H1 (cell line): ENCODE measurements at regions not wholly inside any gene's neighbourhood (a gene's known extent, or its start where the extent isn't known, plus 50 kb on each side); places are given as distances from the start of the nearest gene placed in this dataset.

ENCODE experiments used
- CTCF ChIA-PET: fragments of 300-600 bp; sonication (Branson Sonifier 250); formaldehyde crosslinking; loops from one replicate; lab custom pipeline; 2021; ENCODE audit not compliant: partially characterized antibody; lab: Charles Lee
- POLR2A ChIA-PET: fragments of 300-600 bp; sonication (Branson Sonifier 250); formaldehyde crosslinking; loops from one replicate; lab custom pipeline; 2021; ENCODE audit warnings: inconsistent platforms; ENCODE audit not compliant: partially characterized antibody; lab: Charles Lee
- DNase-seq, 2 experiments: peaks; one replicate each; pipeline versions ENCODE4 v3.0.0 to v3.0.0-alpha.2; 2010 to 2022; ENCODE audit warnings: low spot score in 2 of 2, low read depth in 1 of 2, mixed read lengths in 1 of 2
- FAIRE-seq: peaks from 2 replicates; lab custom pipeline; 2011; peaks lifted over from hg19 to GRCh38; lab: Jason Lieb, UNC
- H2AFZ ChIP-seq: 2 replicates; pipeline ENCODE4 v1.8.1; 2012; ENCODE audit warnings: low read length, inconsistent platforms
- H2AK5ac ChIP-seq: 2 replicates; pipeline ENCODE4 v1.6.1; 2013; ENCODE audit warnings: low read depth, low read length
- H2BK120ac ChIP-seq: replicated peaks from 2 replicates; pipeline ENCODE3; 2013; ENCODE audit warnings: low read depth, low read length, inconsistent platforms
- H2BK12ac ChIP-seq: 2 replicates; pipeline ENCODE4 v1.6.1; 2013; ENCODE audit warnings: low read depth, low read length
- H2BK15ac ChIP-seq: 2 replicates; pipeline ENCODE4 v1.6.1; 2013; ENCODE audit warnings: low read length
- H2BK20ac ChIP-seq: 2 replicates; pipeline ENCODE4 v1.6.1; 2013; ENCODE audit warnings: low read length
- H2BK5ac ChIP-seq: 2 replicates; pipeline ENCODE4 v1.6.1; 2013; ENCODE audit warnings: low read depth, low read length
- H3K14ac ChIP-seq: 2 replicates; pipeline ENCODE4 v1.6.1; 2013; ENCODE audit warnings: inconsistent platforms; ENCODE audit not compliant: insufficient read length
- H3K18ac ChIP-seq: 2 replicates; pipeline ENCODE4 v1.6.1; 2013; ENCODE audit warnings: low read length; ENCODE audit errors: extremely low read depth
- H3K23ac ChIP-seq: 2 replicates; pipeline ENCODE4 v1.6.1; 2013; ENCODE audit warnings: inconsistent platforms; ENCODE audit not compliant: insufficient read length
- H3K23me2 ChIP-seq: 2 replicates; pipeline ENCODE4 v1.6.1; 2013; ENCODE audit warnings: low read depth, low read length
- H3K27ac ChIP-seq: 2 replicates; pipeline ENCODE4 v1.6.1; 2011; ENCODE audit warnings: low read depth, low read length, inconsistent platforms
- H3K27me3 ChIP-seq, 4 experiments: replicated peaks in 1 of 4; 1 replicate in 1 of 4; 2 replicates in 3 of 4; pipeline versions ENCODE4 v1.6.1 to v1.8.1; 2011 to 2013; ENCODE audit warnings: low read length in 3 of 4, mild to moderate bottlenecking in 3 of 4, inconsistent platforms in 2 of 4, mixed read lengths in 2 of 4, moderate library complexity in 1 of 4; ENCODE audit not compliant: control insufficient read depth in 3 of 4, insufficient read depth in 3 of 4; ENCODE audit errors: extremely low read depth in 1 of 4
- H3K36me3 ChIP-seq, 4 experiments: 2 replicates each; pipeline versions ENCODE4 v1.6.1 to v1.8.1; 2011 to 2013; ENCODE audit warnings: mild to moderate bottlenecking in 4 of 4, low read length in 3 of 4, moderate library complexity in 2 of 4, control low read depth in 1 of 4, inconsistent platforms in 1 of 4; ENCODE audit not compliant: insufficient read depth in 4 of 4, control insufficient read depth in 2 of 4
- H3K4ac ChIP-seq: replicated peaks from 2 replicates; pipeline ENCODE3; 2013; ENCODE audit warnings: low read length, low read depth, mixed read lengths, inconsistent platforms; ENCODE audit not compliant: insufficient read length
- H3K4me1 ChIP-seq, 4 experiments: replicated peaks in 1 of 4; 1 replicate in 1 of 4; 2 replicates in 3 of 4; pipeline versions ENCODE4 v1.6.1 to v1.8.1; 2011 to 2013; ENCODE audit warnings: low read length in 3 of 4, inconsistent platforms in 2 of 4, mixed read lengths in 1 of 4; ENCODE audit not compliant: insufficient read depth in 4 of 4, control insufficient read depth in 3 of 4
- H3K4me2 ChIP-seq, 2 experiments: 2 replicates each; pipeline versions ENCODE4 v1.6.1 to v1.8.1; 2011 to 2013; ENCODE audit warnings: low read depth in 2 of 2, low read length in 2 of 2, control low read depth in 1 of 2, inconsistent platforms in 1 of 2, mild to moderate bottlenecking in 1 of 2; ENCODE audit not compliant: insufficient read depth in 1 of 2
- H3K4me3 ChIP-seq, 4 experiments: fragments of 200-600, 300-600 bp in 1 of 4; sonication (generic), shearing (Covaris generic), sonication (Bioruptor Twin) in 1 of 4; 2 replicates each; pipeline versions ENCODE4 v1.5.1 to v1.8.1; 2011 to 2016; ENCODE audit warnings: low read length in 4 of 4, low read depth in 3 of 4, control low read depth in 2 of 4, inconsistent platforms in 2 of 4, mild to moderate bottlenecking in 2 of 4, mixed read lengths in 1 of 4, moderate library complexity in 1 of 4; ENCODE audit not compliant: insufficient read depth in 2 of 4; ENCODE audit errors: extremely low read depth in 1 of 4
- H3K56ac ChIP-seq: replicated peaks from 2 replicates; pipeline ENCODE3; 2013; ENCODE audit warnings: low read depth, mild to moderate bottlenecking, mixed read lengths, low read length, inconsistent platforms; ENCODE audit not compliant: insufficient read length
- H3K79me1 ChIP-seq: 2 replicates; pipeline ENCODE4 v1.6.1; 2013; ENCODE audit warnings: low read depth, low read length, control low read depth
- H3K79me2 ChIP-seq, 2 experiments: 2 replicates each; pipeline versions ENCODE4 v1.6.1 to v1.8.1; 2012 to 2013; ENCODE audit warnings: low read length in 2 of 2, mild to moderate bottlenecking in 2 of 2, inconsistent platforms in 1 of 2; ENCODE audit not compliant: insufficient read depth in 2 of 2, control insufficient read depth in 1 of 2
- H3K9ac ChIP-seq, 4 experiments: replicated peaks in 1 of 4; 1 replicate in 1 of 4; 2 replicates in 3 of 4; pipeline versions ENCODE4 v1.6.1 to v1.8.1; 2011 to 2013; ENCODE audit warnings: low read depth in 3 of 4, low read length in 3 of 4, control low read depth in 2 of 4, mild to moderate bottlenecking in 2 of 4, moderate library complexity in 2 of 4, inconsistent platforms in 1 of 4; ENCODE audit errors: extremely low read depth in 1 of 4
- H3K9me3 ChIP-seq, 2 experiments: 2 replicates each; pipeline versions ENCODE4 v1.6.1 to v1.8.1; 2012 to 2013; ENCODE audit warnings: mild to moderate bottlenecking in 2 of 2, moderate library complexity in 2 of 2, control low read depth in 1 of 2, inconsistent platforms in 1 of 2, low read depth in 1 of 2, low read length in 1 of 2, mixed read lengths in 1 of 2; ENCODE audit not compliant: insufficient read depth in 2 of 2
- H4K20me1 ChIP-seq, 2 experiments: replicated peaks in 1 of 2; 2 replicates each; pipeline versions ENCODE3 to v1.8.1; 2011 to 2013; ENCODE audit warnings: inconsistent platforms in 2 of 2, low read length in 2 of 2, mild to moderate bottlenecking in 1 of 2; ENCODE audit not compliant: insufficient read depth in 2 of 2, control insufficient read depth in 1 of 2
- H4K5ac ChIP-seq: 2 replicates; pipeline ENCODE4 v1.6.1; 2013; ENCODE audit warnings: low read length, low read depth, mixed read lengths, inconsistent platforms; ENCODE audit not compliant: insufficient read length
- H4K8ac ChIP-seq: 2 replicates; pipeline ENCODE4 v1.8.0; 2013; ENCODE audit warnings: mild to moderate bottlenecking, moderate library complexity, low read length, inconsistent platforms; ENCODE audit not compliant: insufficient read depth; ENCODE audit errors: extremely low read depth
- H4K91ac ChIP-seq: replicated peaks from 2 replicates; pipeline ENCODE3; 2013; ENCODE audit warnings: low read length, mixed read lengths, inconsistent platforms; ENCODE audit not compliant: insufficient read length
- BACH1 ChIP-seq: IDR thresholded peaks from 2 replicates; pipeline ENCODE4 v1.6.1; 2012; ENCODE audit warnings: low read length, improper control_type of control experiment
- CREB1 ChIP-seq: IDR thresholded peaks from 2 replicates; pipeline ENCODE4 v1.6.1; 2012; ENCODE audit warnings: inconsistent platforms
- CTBP2 ChIP-seq: IDR thresholded peaks from 2 replicates; pipeline ENCODE4 v1.7.0; 2011; ENCODE audit warnings: borderline replicate concordance, mild to moderate bottlenecking, moderate library complexity, mixed read lengths, low read length; ENCODE audit not compliant: insufficient read depth, insufficient read length
- FOSL1 ChIP-seq: IDR thresholded peaks from 2 replicates; pipeline ENCODE4 v1.6.1; 2011; ENCODE audit warnings: mild to moderate bottlenecking, low read depth, low read length, moderate library complexity; ENCODE audit not compliant: insufficient read depth
- HDAC2 ChIP-seq, 2 experiments: fragments of 300-600 bp in 1 of 2; sonication (generic) in 1 of 2; IDR thresholded peaks; 2 replicates each; pipeline ENCODE4 v1.6.1; 2011 to 2012; ENCODE audit warnings: low read depth in 2 of 2, low read length in 2 of 2, mild to moderate bottlenecking in 2 of 2, moderate library complexity in 2 of 2, borderline replicate concordance in 1 of 2, inconsistent platforms in 1 of 2
- HDAC6 ChIP-seq: IDR thresholded peaks from one replicate; pipeline ENCODE4 v1.7.1; 2012; ENCODE audit warnings: low read depth, mild to moderate bottlenecking, inconsistent platforms, low read length, moderate library complexity
- JUN ChIP-seq: IDR thresholded peaks from 2 replicates; pipeline ENCODE4 v1.6.1; 2011; ENCODE audit warnings: low read depth, mild to moderate bottlenecking, improper control_type of control experiment, low read length
- JUND ChIP-seq: IDR thresholded peaks from 2 replicates; pipeline ENCODE4 v1.6.1; 2011; ENCODE audit warnings: mild to moderate bottlenecking, improper control_type of control experiment, low read length
- NRF1 ChIP-seq: IDR thresholded peaks from 2 replicates; pipeline ENCODE4 v1.6.1; 2011; ENCODE audit warnings: mild to moderate bottlenecking, low read depth, low read length, improper control_type of control experiment
- RAD21 ChIP-seq, 2 experiments: IDR thresholded peaks in 1 of 2; conservative IDR thresholded peaks in 1 of 2; 2 replicates each; pipeline ENCODE4 v1.6.1; 2011; ENCODE audit warnings: low read depth in 2 of 2, low read length in 2 of 2, improper control_type of control experiment in 1 of 2, inconsistent platforms in 1 of 2, mild to moderate bottlenecking in 1 of 2, moderate library complexity in 1 of 2
- RBBP5 ChIP-seq: IDR thresholded peaks from 2 replicates; pipeline ENCODE4 v1.7.1; 2012; ENCODE audit warnings: low read depth, mild to moderate bottlenecking, inconsistent platforms, low read length, moderate library complexity, borderline replicate concordance
- RFX5 ChIP-seq: IDR thresholded peaks from 2 replicates; pipeline ENCODE4 v1.6.1; 2011; ENCODE audit warnings: low read depth, low read length, improper control_type of control experiment, borderline replicate concordance
- TBP ChIP-seq: IDR thresholded peaks from 2 replicates; pipeline ENCODE4 v1.6.1; 2011; ENCODE audit warnings: low read depth, low read length, improper control_type of control experiment
- TCF12 ChIP-seq: IDR thresholded peaks from 2 replicates; pipeline ENCODE4 v1.6.1; 2011; ENCODE audit warnings: low read depth, mild to moderate bottlenecking, low read length
- TEAD4 ChIP-seq: IDR thresholded peaks from 2 replicates; pipeline ENCODE4 v1.6.1; 2012; ENCODE audit warnings: low read depth, low read length, inconsistent platforms, mixed read lengths
- YY1 ChIP-seq: IDR thresholded peaks from 2 replicates; pipeline ENCODE4 v1.6.1; 2011; ENCODE audit warnings: low read depth, mild to moderate bottlenecking, low read length

GRCh38 chr7:13307040-13307439, 619.6 kb downstream of the ARL4A start:
- no peak overlapping the region for H3K27ac ChIP-seq
- H4K5ac ChIP-seq, result no peak overlapping the region
- no peak overlapping the region for H3K4me3 ChIP-seq
- no peak overlapping the region for H4K8ac ChIP-seq
- no peak overlapping the region for H2BK120ac ChIP-seq
- H3K56ac ChIP-seq, result no peak overlapping the region
- H3K27me3 ChIP-seq, result no peaks in the 10 kb centered on the region
- no peak overlapping the region for H2BK12ac ChIP-seq
- no peak for TF ChIP-seq BACH1
- TF ChIP-seq RAD21 (IDR thresholded peaks at IDR 0.05 in 1 of 2, conservative IDR thresholded peaks at IDR 0.05 in 1 of 2; ENCODE audit: low read depth in 2 of 2, low read length in 2 of 2), result no peak
- no peak for TF ChIP-seq HDAC6
- TF ChIP-seq TCF12, result no peak
- no peak for TF ChIP-seq RBBP5
- TF ChIP-seq JUND, result no peak
- TF ChIP-seq JUN, result no peak
- no peak for TF ChIP-seq TBP
- no peak for TF ChIP-seq RFX5
- TF ChIP-seq HDAC2 (IDR thresholded peaks at IDR 0.05; ENCODE audit: borderline replicate concordance in 1 of 2, low read depth in 2 of 2, low read length in 2 of 2), result no peak
- no peak for TF ChIP-seq NRF1
- TF ChIP-seq FOSL1, result no peak
- TF ChIP-seq CTBP2, result no peak
- no peak for TF ChIP-seq CREB1
- TF ChIP-seq TEAD4, result no peak
- TF ChIP-seq YY1, result no peak
- H3K4me1 ChIP-seq, result peaks cover 0 to 2% (median 1%) of the 10 kb centered on the region in 4 experiments; a peak in 3 of 7 replicates
- H3K18ac ChIP-seq, result no peak overlapping the region
- H3K79me1 ChIP-seq, result no peaks in the 10 kb centered on the region
- DNase-seq (peak in 1 of 2 experiments; percentile 1), FAIRE-seq (no peak)
- no peak overlapping the region for H3K4ac ChIP-seq
- no peak overlapping the region for H4K91ac ChIP-seq
- H3K36me3 ChIP-seq, result no peaks in the 10 kb centered on the region; a peak in 2 of 8 replicates
- POLR2A ChIA-PET, result interaction anchor here (1.2 kb wide), 1 partner anchor 15 kb away, joined by 3 read pairs; no protein-coding TSS in a partner anchor
- H3K14ac ChIP-seq, result no peak overlapping the region
- H3K23ac ChIP-seq, result no peak overlapping the region
- H4K20me1 ChIP-seq, result no peaks in the 10 kb centered on the region
- H3K9ac ChIP-seq, result no peak overlapping the region
- H2BK5ac ChIP-seq, result no peak overlapping the region
- no peak overlapping the region for H2BK15ac ChIP-seq
- peaks cover 19 to 22% of the 10 kb centered on the region in 2 experiments for H3K9me3 ChIP-seq
- H2AK5ac ChIP-seq, result no peak overlapping the region
- peak overlapping the region in 1 of 2 experiments; percentile 26; a peak in 1 of 4 replicates for H3K4me2 ChIP-seq
- H3K79me2 ChIP-seq, result no peaks in the 10 kb centered on the region
- no peak overlapping the region for H2BK20ac ChIP-seq
- H3K23me2 ChIP-seq, result no peaks in the 10 kb centered on the region
- CTCF ChIA-PET, result interaction anchor here (0.7 to 0.9 kb wide), 3 partner anchors 261 to 1709 kb away, joined by 3 to 4 read pairs (median 3); no protein-coding TSS in a partner anchor
- H2AFZ ChIP-seq, result no peak overlapping the region
